Erythroblast (primary cell): ENCODE measurements at regions not wholly inside any gene's neighbourhood (a gene's known extent, or its start where the extent isn't known, plus 50 kb on each side); places are given as distances from the start of the nearest gene placed in this dataset.

Experiments
- DNase-seq, 2 experiments: peaks; one replicate each; lab custom pipeline; 2025; lab: John Stamatoyannopoulos, UW
- GATA1 ChIP-seq: IDR thresholded peaks from 2 replicates; pipeline ENCODE4 v1.6.1; 2011; ENCODE audit warnings: low read depth, mild to moderate bottlenecking, control low read depth, low read length, moderate library complexity
- POLR2A ChIP-seq: IDR thresholded peaks from 2 replicates; pipeline ENCODE4 v1.6.1; 2011; ENCODE audit warnings: mild to moderate bottlenecking, low read length

DNA sequence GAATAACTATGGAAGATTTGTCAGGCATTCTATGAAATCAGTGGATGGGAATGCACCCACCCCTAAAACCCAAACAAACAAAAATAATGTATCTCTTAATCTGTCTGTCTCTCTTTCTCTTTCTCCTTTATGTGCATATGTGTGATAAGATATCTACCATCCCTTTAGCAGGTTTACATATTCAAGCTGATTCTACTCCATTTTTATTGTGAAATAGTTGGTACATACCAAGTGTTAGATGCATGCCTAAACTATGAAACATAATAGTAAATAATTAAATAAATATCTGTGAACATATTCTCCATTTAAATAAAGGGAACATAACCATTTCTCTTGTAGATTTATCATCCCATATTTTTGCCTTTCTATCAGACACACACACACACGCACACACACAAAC lies 121.8 kb upstream of the PCDH9 start:
- no peak for DNase-seq
- TF ChIP-seq GATA1, result no peak
- no peak for TF ChIP-seq POLR2A

DNA sequence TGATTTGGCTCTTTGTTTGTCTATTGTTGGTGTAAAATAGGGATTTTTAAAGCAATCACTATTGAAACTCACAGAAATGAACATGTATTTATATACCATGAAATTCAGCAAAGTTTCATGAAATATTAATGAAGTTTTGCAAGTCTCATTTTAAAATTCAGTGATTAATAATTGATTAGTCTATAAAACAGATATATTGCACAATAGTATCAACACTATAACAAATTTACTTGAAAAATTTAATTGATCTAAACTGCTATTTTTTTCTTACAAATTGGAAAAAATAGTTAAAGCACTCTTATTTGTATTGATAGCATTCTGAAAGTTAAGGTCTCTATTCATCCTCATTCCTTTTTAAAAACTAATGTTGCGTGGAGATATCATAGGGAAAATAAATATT lies 121.0 kb upstream of the PCDH9 start:
- DNase-seq, result no peak
- TF ChIP-seq GATA1 (no peak), POLR2A (no peak)

- no peak for DNase-seq
- no peak for TF ChIP-seq POLR2A
- no peak for TF ChIP-seq GATA1
Observed at GRCh38 chr13:67343777-67344176, 113.6 kb upstream of the PCDH9 start.

DNA sequence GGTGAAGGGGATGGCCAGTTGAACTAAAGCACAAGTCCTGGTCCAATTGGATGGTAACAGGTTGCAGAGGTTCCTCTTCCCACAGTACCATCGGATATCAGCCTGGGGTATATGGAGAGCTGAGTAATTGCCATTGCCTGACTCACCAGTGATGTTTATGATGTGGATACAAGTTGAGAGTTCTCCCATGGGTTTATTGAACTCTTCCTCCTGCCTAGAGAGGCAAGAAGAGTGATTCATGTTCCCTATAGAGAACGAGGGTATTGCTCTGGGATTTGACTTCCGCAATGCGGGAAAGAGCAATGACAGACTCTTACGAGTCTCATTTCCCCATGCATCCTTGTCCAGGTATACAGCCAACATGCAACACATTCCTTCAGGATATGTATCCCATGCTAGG lies 111.3 kb upstream of the PCDH9 start:
- no peak for DNase-seq
- no peak for TF ChIP-seq POLR2A
- TF ChIP-seq GATA1, result no peak

GRCh38 chr13:67330149-67330548 lies 100.0 kb upstream of the PCDH9 start:
- no peak for DNase-seq
- no peak for TF ChIP-seq GATA1
- no peak for TF ChIP-seq POLR2A

GRCh38 chr13:67328895-67329294 lies 98.8 kb upstream of the PCDH9 start:
- DNase-seq, result no peak
- TF ChIP-seq POLR2A (no peak), GATA1 (no peak)

DNA sequence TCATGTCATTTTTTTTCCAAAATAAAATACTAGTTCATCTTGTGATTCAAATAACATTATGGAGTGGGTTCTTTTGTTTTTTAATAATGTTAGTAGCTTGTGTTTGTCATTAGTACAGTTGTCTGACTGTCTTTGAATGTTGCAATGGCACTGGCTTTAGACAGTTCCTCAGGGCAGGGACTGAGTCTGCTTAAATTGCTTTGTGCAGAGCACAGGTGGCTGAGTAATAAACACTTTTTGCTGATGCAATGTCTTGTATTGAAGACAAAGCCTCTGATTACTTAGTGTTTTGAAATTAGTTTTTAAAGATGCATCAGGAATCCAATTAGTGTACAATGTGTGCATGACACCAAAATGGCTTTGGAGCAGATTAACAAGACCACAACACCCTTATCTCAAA lies 88.7 kb upstream of the PCDH9 start:
- DNase-seq, result no peak
- TF ChIP-seq POLR2A, result no peak
- no peak for TF ChIP-seq GATA1

DNA sequence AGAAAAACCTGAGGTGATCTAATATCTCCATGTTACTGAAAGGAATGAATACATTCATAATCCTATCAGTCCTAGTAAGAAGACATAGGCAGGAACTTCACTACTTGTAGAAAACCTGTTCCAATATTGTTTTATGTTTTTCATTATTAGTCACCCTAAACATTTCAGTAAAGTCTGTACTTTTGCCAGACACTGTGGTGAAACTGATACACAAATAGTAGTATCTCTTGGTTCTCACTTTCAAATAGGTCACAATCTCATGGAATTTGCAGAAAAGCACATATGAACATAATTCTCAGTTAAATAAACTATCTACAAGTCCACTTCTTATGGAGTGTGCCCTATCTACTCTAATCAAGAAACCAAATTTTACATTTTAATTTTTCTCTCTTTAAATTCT lies 88.3 kb upstream of the PCDH9 start:
- no peak for TF ChIP-seq GATA1
- TF ChIP-seq POLR2A, result no peak
- no peak for DNase-seq

GRCh38 chr13:67314405-67314804 lies 84.3 kb upstream of the PCDH9 start:
- TF ChIP-seq POLR2A (no peak), GATA1 (no peak)

GRCh38 chr13:67308004-67308772 lies 78.1 kb upstream of the PCDH9 start:
- DNase-seq, result no peak
- TF ChIP-seq GATA1, result no peak
- no peak for TF ChIP-seq POLR2A

More at GRCh38 chr13:67314405-67314804, 84.3 kb upstream of the PCDH9 start:
- no peak for DNase-seq

DNA sequence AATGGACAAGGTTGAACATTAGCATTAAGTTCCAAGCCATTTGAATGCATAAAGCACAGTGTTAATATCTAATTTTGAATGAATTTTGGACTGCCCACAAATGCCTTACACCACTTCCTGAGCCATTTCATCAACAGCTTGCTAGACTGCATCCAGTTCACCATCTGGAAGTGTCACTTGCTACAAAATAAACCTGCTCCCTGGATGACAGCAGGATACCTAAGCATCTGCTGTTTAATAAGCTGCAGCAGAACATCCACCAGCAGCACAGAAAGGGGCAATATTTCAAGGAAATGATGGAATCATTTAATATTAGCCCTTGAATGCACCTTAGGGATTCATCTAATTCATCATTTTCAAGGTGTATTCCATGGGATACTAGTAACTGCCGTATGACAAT lies 76.6 kb upstream of the PCDH9 start:
- no peak for TF ChIP-seq POLR2A
- TF ChIP-seq GATA1, result no peak
- no peak for DNase-seq

DNA sequence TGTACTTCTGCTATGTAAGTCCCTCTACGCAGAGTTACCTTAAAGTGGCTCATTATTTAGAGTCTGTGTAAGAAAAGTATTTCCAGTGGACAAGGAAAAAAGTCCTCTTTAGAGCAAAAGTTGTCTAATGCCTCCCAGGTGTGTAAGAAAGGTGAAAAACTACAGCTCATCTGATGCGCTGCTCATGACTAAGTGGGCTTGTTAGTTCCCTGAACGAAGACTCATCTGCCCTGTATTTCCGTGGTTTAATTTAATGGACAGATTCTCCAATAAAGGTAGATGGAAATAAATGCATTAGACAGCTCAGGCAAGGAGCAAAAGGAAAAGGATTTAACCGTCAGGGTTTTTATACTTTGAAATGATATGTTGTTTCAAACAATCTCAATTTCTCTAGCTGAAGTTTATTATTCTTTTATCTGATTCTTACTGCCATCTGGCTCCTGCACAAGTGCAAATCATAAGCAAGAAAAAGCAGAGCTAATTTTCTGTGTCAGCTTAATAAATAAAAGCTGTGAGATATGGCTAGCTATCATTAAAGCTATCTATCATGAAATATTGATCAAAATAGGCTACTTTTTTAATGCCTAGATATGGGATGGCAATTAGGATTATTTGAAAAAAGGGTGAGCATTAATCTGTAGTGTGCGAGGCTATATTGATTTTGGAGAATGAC lies 73.7 kb upstream of the PCDH9 start:
- TF ChIP-seq GATA1, result no peak
- no peak for TF ChIP-seq POLR2A
- no peak for DNase-seq

- TF ChIP-seq GATA1 (no peak), POLR2A (no peak)
- no peak for DNase-seq
Observed at GRCh38 chr13:67299751-67300150, 69.6 kb upstream of the PCDH9 start.

GRCh38 chr13:67299072-67299635 lies 69.0 kb upstream of the PCDH9 start:
- no peak for TF ChIP-seq POLR2A
- TF ChIP-seq GATA1, result no peak
- no peak for DNase-seq
